H1 (cell line): ENCODE measurements at regions not wholly inside any gene's neighbourhood (a gene's known extent, or its start where the extent isn't known, plus 50 kb on each side); places are given as distances from the start of the nearest gene placed in this dataset.

Experiments used
- CTCF ChIA-PET: fragments of 300-600 bp; sonication (Branson Sonifier 250); formaldehyde crosslinking; loops from one replicate; lab custom pipeline; 2021; ENCODE audit not compliant: partially characterized antibody; lab: Charles Lee
- POLR2A ChIA-PET: fragments of 300-600 bp; sonication (Branson Sonifier 250); formaldehyde crosslinking; loops from one replicate; lab custom pipeline; 2021; ENCODE audit warnings: inconsistent platforms; ENCODE audit not compliant: partially characterized antibody; lab: Charles Lee
- DNase-seq, 2 experiments: peaks; one replicate each; pipeline versions ENCODE4 v3.0.0 to v3.0.0-alpha.2; 2010 to 2022; ENCODE audit warnings: low spot score in 2 of 2, low read depth in 1 of 2, mixed read lengths in 1 of 2
- FAIRE-seq: peaks from 2 replicates; lab custom pipeline; 2011; peaks lifted over from hg19 to GRCh38; lab: Jason Lieb, UNC
- H2AFZ ChIP-seq: 2 replicates; pipeline ENCODE4 v1.8.1; 2012; ENCODE audit warnings: low read length, inconsistent platforms
- H2AK5ac ChIP-seq: 2 replicates; pipeline ENCODE4 v1.6.1; 2013; ENCODE audit warnings: low read depth, low read length
- H2BK120ac ChIP-seq: replicated peaks from 2 replicates; pipeline ENCODE3; 2013; ENCODE audit warnings: low read depth, low read length, inconsistent platforms
- H2BK12ac ChIP-seq: 2 replicates; pipeline ENCODE4 v1.6.1; 2013; ENCODE audit warnings: low read depth, low read length
- H2BK15ac ChIP-seq: 2 replicates; pipeline ENCODE4 v1.6.1; 2013; ENCODE audit warnings: low read length
- H2BK20ac ChIP-seq: 2 replicates; pipeline ENCODE4 v1.6.1; 2013; ENCODE audit warnings: low read length
- H2BK5ac ChIP-seq: 2 replicates; pipeline ENCODE4 v1.6.1; 2013; ENCODE audit warnings: low read depth, low read length
- H3K14ac ChIP-seq: 2 replicates; pipeline ENCODE4 v1.6.1; 2013; ENCODE audit warnings: inconsistent platforms; ENCODE audit not compliant: insufficient read length
- H3K18ac ChIP-seq: 2 replicates; pipeline ENCODE4 v1.6.1; 2013; ENCODE audit warnings: low read length; ENCODE audit errors: extremely low read depth
- H3K23ac ChIP-seq: 2 replicates; pipeline ENCODE4 v1.6.1; 2013; ENCODE audit warnings: inconsistent platforms; ENCODE audit not compliant: insufficient read length
- H3K23me2 ChIP-seq: 2 replicates; pipeline ENCODE4 v1.6.1; 2013; ENCODE audit warnings: low read depth, low read length
- H3K27ac ChIP-seq: 2 replicates; pipeline ENCODE4 v1.6.1; 2011; ENCODE audit warnings: low read depth, low read length, inconsistent platforms
- H3K27me3 ChIP-seq, 4 experiments: replicated peaks in 1 of 4; 1 replicate in 1 of 4; 2 replicates in 3 of 4; pipeline versions ENCODE4 v1.6.1 to v1.8.1; 2011 to 2013; ENCODE audit warnings: low read length in 3 of 4, mild to moderate bottlenecking in 3 of 4, inconsistent platforms in 2 of 4, mixed read lengths in 2 of 4, moderate library complexity in 1 of 4; ENCODE audit not compliant: control insufficient read depth in 3 of 4, insufficient read depth in 3 of 4; ENCODE audit errors: extremely low read depth in 1 of 4
- H3K36me3 ChIP-seq, 4 experiments: 2 replicates each; pipeline versions ENCODE4 v1.6.1 to v1.8.1; 2011 to 2013; ENCODE audit warnings: mild to moderate bottlenecking in 4 of 4, low read length in 3 of 4, moderate library complexity in 2 of 4, control low read depth in 1 of 4, inconsistent platforms in 1 of 4; ENCODE audit not compliant: insufficient read depth in 4 of 4, control insufficient read depth in 2 of 4
- H3K4ac ChIP-seq: replicated peaks from 2 replicates; pipeline ENCODE3; 2013; ENCODE audit warnings: low read length, low read depth, mixed read lengths, inconsistent platforms; ENCODE audit not compliant: insufficient read length
- H3K4me1 ChIP-seq, 4 experiments: replicated peaks in 1 of 4; 1 replicate in 1 of 4; 2 replicates in 3 of 4; pipeline versions ENCODE4 v1.6.1 to v1.8.1; 2011 to 2013; ENCODE audit warnings: low read length in 3 of 4, inconsistent platforms in 2 of 4, mixed read lengths in 1 of 4; ENCODE audit not compliant: insufficient read depth in 4 of 4, control insufficient read depth in 3 of 4
- H3K4me2 ChIP-seq, 2 experiments: 2 replicates each; pipeline versions ENCODE4 v1.6.1 to v1.8.1; 2011 to 2013; ENCODE audit warnings: low read depth in 2 of 2, low read length in 2 of 2, control low read depth in 1 of 2, inconsistent platforms in 1 of 2, mild to moderate bottlenecking in 1 of 2; ENCODE audit not compliant: insufficient read depth in 1 of 2
- H3K4me3 ChIP-seq, 4 experiments: fragments of 200-600, 300-600 bp in 1 of 4; sonication (generic), shearing (Covaris generic), sonication (Bioruptor Twin) in 1 of 4; 2 replicates each; pipeline versions ENCODE4 v1.5.1 to v1.8.1; 2011 to 2016; ENCODE audit warnings: low read length in 4 of 4, low read depth in 3 of 4, control low read depth in 2 of 4, inconsistent platforms in 2 of 4, mild to moderate bottlenecking in 2 of 4, mixed read lengths in 1 of 4, moderate library complexity in 1 of 4; ENCODE audit not compliant: insufficient read depth in 2 of 4; ENCODE audit errors: extremely low read depth in 1 of 4
- H3K56ac ChIP-seq: replicated peaks from 2 replicates; pipeline ENCODE3; 2013; ENCODE audit warnings: low read depth, mild to moderate bottlenecking, mixed read lengths, low read length, inconsistent platforms; ENCODE audit not compliant: insufficient read length
- H3K79me1 ChIP-seq: 2 replicates; pipeline ENCODE4 v1.6.1; 2013; ENCODE audit warnings: low read depth, low read length, control low read depth
- H3K79me2 ChIP-seq, 2 experiments: 2 replicates each; pipeline versions ENCODE4 v1.6.1 to v1.8.1; 2012 to 2013; ENCODE audit warnings: low read length in 2 of 2, mild to moderate bottlenecking in 2 of 2, inconsistent platforms in 1 of 2; ENCODE audit not compliant: insufficient read depth in 2 of 2, control insufficient read depth in 1 of 2
- H3K9ac ChIP-seq, 4 experiments: replicated peaks in 1 of 4; 1 replicate in 1 of 4; 2 replicates in 3 of 4; pipeline versions ENCODE4 v1.6.1 to v1.8.1; 2011 to 2013; ENCODE audit warnings: low read depth in 3 of 4, low read length in 3 of 4, control low read depth in 2 of 4, mild to moderate bottlenecking in 2 of 4, moderate library complexity in 2 of 4, inconsistent platforms in 1 of 4; ENCODE audit errors: extremely low read depth in 1 of 4
- H3K9me3 ChIP-seq, 2 experiments: 2 replicates each; pipeline versions ENCODE4 v1.6.1 to v1.8.1; 2012 to 2013; ENCODE audit warnings: mild to moderate bottlenecking in 2 of 2, moderate library complexity in 2 of 2, control low read depth in 1 of 2, inconsistent platforms in 1 of 2, low read depth in 1 of 2, low read length in 1 of 2, mixed read lengths in 1 of 2; ENCODE audit not compliant: insufficient read depth in 2 of 2
- H4K20me1 ChIP-seq, 2 experiments: replicated peaks in 1 of 2; 2 replicates each; pipeline versions ENCODE3 to v1.8.1; 2011 to 2013; ENCODE audit warnings: inconsistent platforms in 2 of 2, low read length in 2 of 2, mild to moderate bottlenecking in 1 of 2; ENCODE audit not compliant: insufficient read depth in 2 of 2, control insufficient read depth in 1 of 2
- H4K5ac ChIP-seq: 2 replicates; pipeline ENCODE4 v1.6.1; 2013; ENCODE audit warnings: low read length, low read depth, mixed read lengths, inconsistent platforms; ENCODE audit not compliant: insufficient read length
- H4K8ac ChIP-seq: 2 replicates; pipeline ENCODE4 v1.8.0; 2013; ENCODE audit warnings: mild to moderate bottlenecking, moderate library complexity, low read length, inconsistent platforms; ENCODE audit not compliant: insufficient read depth; ENCODE audit errors: extremely low read depth
- H4K91ac ChIP-seq: replicated peaks from 2 replicates; pipeline ENCODE3; 2013; ENCODE audit warnings: low read length, mixed read lengths, inconsistent platforms; ENCODE audit not compliant: insufficient read length
- CEBPB ChIP-seq: IDR thresholded peaks from 2 replicates; pipeline ENCODE4 v1.6.1; 2012; ENCODE audit warnings: low read depth, low read length
- EP300 ChIP-seq, 2 experiments: IDR thresholded peaks; 1 replicate in 1 of 2; 2 replicates in 1 of 2; pipeline ENCODE4 v1.6.1; 2011 to 2012; ENCODE audit warnings: low read depth in 2 of 2, low read length in 2 of 2, mild to moderate bottlenecking in 2 of 2, borderline replicate concordance in 1 of 2, inconsistent platforms in 1 of 2, moderate library complexity in 1 of 2
- NANOG ChIP-seq: IDR thresholded peaks from 2 replicates; pipeline ENCODE4 v1.6.1; 2011; ENCODE audit warnings: low read length, low read depth, mild to moderate bottlenecking, inconsistent platforms; ENCODE audit not compliant: insufficient read depth, poor library complexity, severe bottlenecking
- SAP30 ChIP-seq: fragments of 300-600 bp; sonication (generic); IDR thresholded peaks from 2 replicates; pipeline ENCODE4 v1.7.1; 2012; ENCODE audit warnings: low read length, moderate library complexity, mild to moderate bottlenecking, inconsistent platforms; ENCODE audit not compliant: insufficient read depth, insufficient replicate concordance
- SP4 ChIP-seq: IDR thresholded peaks from 2 replicates; pipeline ENCODE4 v1.6.1; 2012; ENCODE audit warnings: low read length, inconsistent platforms
- SUZ12 ChIP-seq: fragments of 200-600 bp; sonication (generic); IDR thresholded peaks from 2 replicates; pipeline ENCODE4 v1.6.1; 2012; ENCODE audit warnings: mild to moderate bottlenecking, inconsistent platforms, low read length, moderate library complexity, mixed read lengths
- WGBS, 2 experiments: shearing (Covaris generic) in 1 of 2; methylation state at CpG; one replicate each; pipeline versions ENCODE4 v1.1.6 to v1.1.7; 2013 to 2015; ENCODE audit warnings: low lambda C conversion rate in 2 of 2, mixed read lengths in 2 of 2, inconsistent platforms in 1 of 2, low coverage in 1 of 2, missing lambda C conversion rate in 1 of 2; ENCODE audit not compliant: insufficient replicate concordance in 2 of 2, insufficient coverage in 1 of 2, insufficient read length in 1 of 2; ENCODE audit errors: extremely low coverage in 1 of 2, missing lambda C conversion rate in 1 of 2; 5-methylcytosine and 5-hydroxymethylcytosine counted together
- TF ChIP-seq, protein P1 (sequence below): IDR thresholded peaks from 2 replicates; pipeline ENCODE4 v1.6.1; 2011; ENCODE audit warnings: low read length, improper control_type of control experiment

- H3K9ac ChIP-seq: no peak overlapping the region
- H3K23ac ChIP-seq: no peak overlapping the region
- no peak overlapping the region for H4K8ac ChIP-seq
- H3K4ac ChIP-seq: no peak overlapping the region
- H4K5ac ChIP-seq: no peak overlapping the region
- H2AFZ ChIP-seq: no peak overlapping the region
- no peak overlapping the region for H2BK12ac ChIP-seq
- TF ChIP-seq SP4: no peak
- no peak for TF ChIP-seq NANOG
- TF ChIP-seq, protein P1, sequence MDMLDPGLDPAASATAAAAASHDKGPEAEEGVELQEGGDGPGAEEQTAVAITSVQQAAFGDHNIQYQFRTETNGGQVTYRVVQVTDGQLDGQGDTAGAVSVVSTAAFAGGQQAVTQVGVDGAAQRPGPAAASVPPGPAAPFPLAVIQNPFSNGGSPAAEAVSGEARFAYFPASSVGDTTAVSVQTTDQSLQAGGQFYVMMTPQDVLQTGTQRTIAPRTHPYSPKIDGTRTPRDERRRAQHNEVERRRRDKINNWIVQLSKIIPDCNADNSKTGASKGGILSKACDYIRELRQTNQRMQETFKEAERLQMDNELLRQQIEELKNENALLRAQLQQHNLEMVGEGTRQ: no peak
- TF ChIP-seq EP300 (IDR thresholded peaks at IDR 0.05; ENCODE audit: borderline replicate concordance in 1 of 2, low read depth in 2 of 2, low read length in 2 of 2): no peak
- no peak for TF ChIP-seq SAP30
- TF ChIP-seq SUZ12: no peak
- no peak for TF ChIP-seq CEBPB
- POLR2A ChIA-PET: no interaction called here
- H3K4me1 ChIP-seq: no peaks in the 10 kb centered on the region
- no peak overlapping the region for H2BK5ac ChIP-seq
- no peak overlapping the region for H3K4me2 ChIP-seq
- H3K27me3 ChIP-seq: no peaks in the 10 kb centered on the region
- no peaks in the 10 kb centered on the region for H4K20me1 ChIP-seq
- WGBS, 2 experiments: 89% methylated on average over 2 of the region's 2 CpGs; no CpG with 5 or more reads in 1 of the 2 experiments
- no peak overlapping the region for H2AK5ac ChIP-seq
- H2BK15ac ChIP-seq: no peak overlapping the region
- H3K79me1 ChIP-seq: no peaks in the 10 kb centered on the region
- no peak overlapping the region for H3K27ac ChIP-seq
- CTCF ChIA-PET: interaction anchor here (0.6 to 1.5 kb wide), 4 partner anchors 21 to 110 kb away, joined by 3 to 4 read pairs (median 4); no protein-coding TSS in a partner anchor
- no peak overlapping the region for H2BK120ac ChIP-seq
- H3K36me3 ChIP-seq: no peaks in the 10 kb centered on the region
- H2BK20ac ChIP-seq: no peak overlapping the region
- H3K14ac ChIP-seq: no peak overlapping the region
- H3K56ac ChIP-seq: no peak overlapping the region
- no peak overlapping the region for H3K18ac ChIP-seq
- no peak overlapping the region for H4K91ac ChIP-seq
- no peak for FAIRE-seq
- H3K4me3 ChIP-seq: no peak overlapping the region
- no peaks in the 10 kb centered on the region for H3K9me3 ChIP-seq
- H3K23me2 ChIP-seq: no peaks in the 10 kb centered on the region
- no peaks in the 10 kb centered on the region for H3K79me2 ChIP-seq
- DNase-seq: no peak
These were observed 101.0 kb upstream of the RND3 start for GRCh38 chr2:150588506-150588870.
